Endothelial cell of umbilical vein (primary cell): ENCODE measurements at regions not wholly inside any gene's neighbourhood (a gene's known extent, or its start where the extent isn't known, plus 50 kb on each side); places are given as distances from the start of the nearest gene placed in this dataset.

Source experiments
- BruUV-seq: library from RNA; stranded (reverse); fragments of 400-500 nt; replicated peaks from 2 replicates; lab custom pipeline; 2021; lab: Mats Ljungman, UMichigan
- CTCF ChIA-PET: fragments of 300-600, 350-600 bp; sonication (Branson Sonifier 250); formaldehyde crosslinking; loops from one replicate; lab custom pipeline; 2021; ENCODE audit warnings: antibody characterized with exemption, inconsistent platforms; lab: Charles Lee
- POLR2A ChIA-PET: fragments of 300-600, 350-600 bp; sonication (Branson Sonifier 250); formaldehyde crosslinking; loops from one replicate; lab custom pipeline; 2021; ENCODE audit warnings: antibody characterized with exemption, inconsistent platforms; lab: Charles Lee
- DNase-seq: peaks from one replicate; pipeline ENCODE4 v3.0.0-alpha.2; 2011; ENCODE audit warnings: low read depth, low spot score
- FAIRE-seq: peaks from 2 replicates; lab custom pipeline; 2011; peaks lifted over from hg19 to GRCh38; lab: Jason Lieb, UNC
- H2AFZ ChIP-seq: 2 replicates; pipeline ENCODE4 v1.6.0; 2012; ENCODE audit warnings: low read depth, low read length, control low read depth, inconsistent platforms
- H3K27ac ChIP-seq: 2 replicates; pipeline ENCODE4 v1.5.1; 2011; ENCODE audit warnings: low read depth, mild to moderate bottlenecking, control low read depth, low read length, moderate library complexity; ENCODE audit not compliant: insufficient read depth
- H3K27me3 ChIP-seq, 2 experiments: 2 replicates each; pipeline versions ENCODE4 v1.6.0 to v1.6.1; 2011; ENCODE audit warnings: low read length in 2 of 2, mixed read lengths in 1 of 2; ENCODE audit not compliant: control insufficient read depth in 2 of 2, insufficient read depth in 2 of 2
- H3K36me3 ChIP-seq, 2 experiments: 2 replicates in 1 of 2; 3 replicates in 1 of 2; pipeline ENCODE4 v1.5.1; 2011; ENCODE audit warnings: low read length in 2 of 2, mild to moderate bottlenecking in 1 of 2, moderate library complexity in 1 of 2; ENCODE audit not compliant: control insufficient read depth in 2 of 2, insufficient read depth in 2 of 2; ENCODE audit errors: extremely low read depth in 1 of 2
- H3K4me1 ChIP-seq: 3 replicates; pipeline ENCODE4 v1.5.1; 2011; ENCODE audit warnings: mild to moderate bottlenecking, low read length; ENCODE audit not compliant: control insufficient read depth, insufficient read depth; ENCODE audit errors: extremely low read depth
- H3K4me2 ChIP-seq: 2 replicates; pipeline ENCODE4 v1.6.1; 2011; ENCODE audit warnings: low read length, control low read depth, mixed read lengths; ENCODE audit not compliant: insufficient read depth
- H3K4me3 ChIP-seq, 3 experiments: fragments of 200-600 bp in 1 of 3; sonication (generic), shearing (Covaris generic) in 1 of 3; replicated peaks in 1 of 3; 2 replicates each; pipeline ENCODE4 v1.5.1; 2011 to 2016; ENCODE audit warnings: control low read depth in 3 of 3, low read length in 3 of 3, mild to moderate bottlenecking in 2 of 3, inconsistent platforms in 1 of 3, low read depth in 1 of 3, moderate library complexity in 1 of 3; ENCODE audit not compliant: insufficient read depth in 1 of 3
- H3K79me2 ChIP-seq: 2 replicates; pipeline ENCODE4 v1.6.0; 2012; ENCODE audit warnings: low read length, inconsistent platforms; ENCODE audit not compliant: control insufficient read depth, insufficient read depth
- H3K9ac ChIP-seq: replicated peaks from 2 replicates; pipeline ENCODE3; 2011; ENCODE audit warnings: low read length, control low read depth; ENCODE audit not compliant: insufficient read depth; ENCODE audit errors: extremely low read depth
- H3K9me1 ChIP-seq: replicated peaks from 3 replicates; pipeline ENCODE4 v1.6.0; 2011; ENCODE audit warnings: mild to moderate bottlenecking, low read length; ENCODE audit not compliant: control insufficient read depth, insufficient read depth; ENCODE audit errors: extremely low read depth
- H3K9me3 ChIP-seq: replicated peaks from 2 replicates; pipeline ENCODE4 v1.5.1; 2012; ENCODE audit warnings: low read length, inconsistent platforms; ENCODE audit not compliant: control insufficient read depth, insufficient read depth
- H4K20me1 ChIP-seq: replicated peaks from 2 replicates; pipeline ENCODE3; 2011; ENCODE audit warnings: mild to moderate bottlenecking, low read length; ENCODE audit not compliant: control insufficient read depth, insufficient read depth; ENCODE audit errors: extremely low read depth
- CTCF ChIP-seq, 2 donors: IDR thresholded peaks; 1 replicate in 1 of 2; 2 replicates in 1 of 2; pipeline ENCODE4 v1.5.1; 2011; ENCODE audit warnings: low read length in 2 of 2, mild to moderate bottlenecking in 2 of 2, moderate library complexity in 2 of 2, control low read depth in 1 of 2, inconsistent platforms in 1 of 2, low read depth in 1 of 2; ENCODE audit not compliant: insufficient read depth in 1 of 2; ENCODE audit errors: extremely low read depth in 1 of 2
- EZH2 ChIP-seq: IDR thresholded peaks from 2 replicates; pipeline ENCODE4 v1.6.1; 2012; ENCODE audit warnings: borderline replicate concordance, low read depth, mild to moderate bottlenecking, moderate library complexity, low read length, inconsistent platforms; ENCODE audit not compliant: severe bottlenecking
- GATA2 ChIP-seq: IDR thresholded peaks from 2 replicates; pipeline ENCODE4 v1.7.0; 2011; ENCODE audit warnings: low read depth, mild to moderate bottlenecking, moderate library complexity, mixed read lengths, low read length; ENCODE audit not compliant: insufficient read length, insufficient read depth
- JUN ChIP-seq: IDR thresholded peaks from 2 replicates; pipeline ENCODE4 v1.6.1; 2011; ENCODE audit warnings: borderline replicate concordance, low read depth; ENCODE audit not compliant: insufficient read length, insufficient read depth
- MAX ChIP-seq: IDR thresholded peaks from 2 replicates; pipeline ENCODE4 v1.6.1; 2011; ENCODE audit not compliant: insufficient read depth, insufficient read length
- POLR2A ChIP-seq: IDR thresholded peaks from 2 replicates; pipeline ENCODE4 v1.6.1; 2012; ENCODE audit warnings: low read depth, mild to moderate bottlenecking, control low read depth, low read length
- POLR2AphosphoS5 ChIP-seq: IDR thresholded peaks from 2 replicates; pipeline ENCODE4 v1.6.1; 2012; ENCODE audit warnings: low read depth, mild to moderate bottlenecking, control low read depth, low read length, moderate library complexity; ENCODE audit not compliant: insufficient read depth
- dilution Hi-C: fragments of 300-500 bp; cut with MboI; formaldehyde crosslinking; loops from one replicate; pipeline ENCODE4 v1.15.0; 2019; ENCODE audit warnings: low sequenced_read_pairs; ENCODE audit not compliant: extremely low pct_ligation_motif_present
- intact Hi-C: fragments of 100-400 bp; cut with micrococcal nuclease; formaldehyde crosslinking; loops from one replicate; pipeline ENCODE4 v1.10.0; 2022

GRCh38 chr7:125877246-125877645, 947.6 kb upstream of the POT1 start:
- no peak overlapping the region for H3K4me3 ChIP-seq
- H3K4me2 ChIP-seq = no peak overlapping the region
- H3K36me3 ChIP-seq = no peaks in the 10 kb centered on the region
- H3K79me2 ChIP-seq = no peaks in the 10 kb centered on the region
- no peak overlapping the region for H3K27ac ChIP-seq
- no TSS peak for BruUV-seq
- ChIA-PET CTCF (no interaction called here), POLR2A (no interaction called here)
- no peaks in the 10 kb centered on the region for H4K20me1 ChIP-seq
- no peak for DNase-seq
- no peak overlapping the region for H3K9ac ChIP-seq
- no peaks in the 10 kb centered on the region for H3K4me1 ChIP-seq
- intact Hi-C loops (no loop called here), dilution Hi-C loops (no loop called here)
- no peaks in the 10 kb centered on the region for H3K27me3 ChIP-seq
- TF ChIP-seq GATA2 = no peak
- no peak for TF ChIP-seq CTCF (IDR thresholded peaks at IDR 0.05; ENCODE audit: extremely low read depth in 1 of 2, insufficient read depth in 1 of 2, low read depth in 1 of 2, low read length in 2 of 2)
- TF ChIP-seq POLR2AphosphoS5 = no peak
- TF ChIP-seq POLR2A = no peak
- TF ChIP-seq JUN = no peak
- no peak for TF ChIP-seq MAX
- no peak for TF ChIP-seq EZH2
- no peaks in the 10 kb centered on the region for H3K9me1 ChIP-seq
- H3K9me3 ChIP-seq = peaks cover 2% of the 10 kb centered on the region
- H2AFZ ChIP-seq = no peak overlapping the region
- no peak for FAIRE-seq
